OCI-LY3 (cell line): ENCODE measurements at regions not wholly inside any gene's neighbourhood (a gene's known extent, or its start where the extent isn't known, plus 50 kb on each side); places are given as distances from the start of the nearest gene placed in this dataset.
"Not testable (repeated sequence)": the region's sequence is repeated elsewhere in the genome, so short reads cannot be mapped to it uniquely, and the experiment has no call there.

ENCODE experiments used
- H2AFZ ChIP-seq: fragments of 200-600, 300-600 bp; shearing (Covaris generic); 2 replicates; pipeline ENCODE4 v1.6.0; 2014; ENCODE audit warnings: antibody characterized with exemption, low read depth, low read length
- H3K27ac ChIP-seq: fragments of 200-600, 300-600 bp; sonication (generic); 2 replicates; pipeline ENCODE4 v1.5.1; 2014; ENCODE audit warnings: mild to moderate bottlenecking, low read length, moderate library complexity, mixed read lengths
- H3K27me3 ChIP-seq: fragments of 200-600, 300-600 bp; sonication (generic); 2 replicates; pipeline ENCODE4 v1.6.1; 2014; ENCODE audit warnings: low read depth, low read length, mixed read lengths
- H3K36me3 ChIP-seq: fragments of 200-600, 300-600 bp; sonication (generic); replicated peaks from 2 replicates; pipeline ENCODE3; 2014; ENCODE audit warnings: low read depth, low read length, mixed read lengths
- H3K4me1 ChIP-seq: fragments of 300-600, 200-600 bp; sonication (generic); 2 replicates; pipeline ENCODE4 v1.6.1; 2014; ENCODE audit warnings: low read length, mixed read lengths
- H3K4me2 ChIP-seq: fragments of 200-600, 300-600 bp; sonication (generic); 2 replicates; pipeline ENCODE4 v1.6.1; 2014; ENCODE audit warnings: low read length, mixed read lengths
- H3K4me3 ChIP-seq: fragments of 300-600, 200-600 bp; sonication (generic); 2 replicates; pipeline ENCODE4 v1.5.1; 2014; ENCODE audit warnings: antibody characterized with exemption, mild to moderate bottlenecking, low read length, moderate library complexity
- H3K79me2 ChIP-seq: fragments of 300-600, 200-600 bp; shearing (Covaris generic); 2 replicates; pipeline ENCODE4 v1.6.1; 2014; ENCODE audit warnings: mild to moderate bottlenecking, low read length, mixed read lengths
- H3K9ac ChIP-seq: fragments of 300-600, 200-600 bp; shearing (Covaris generic); 2 replicates; pipeline ENCODE4 v1.6.0; 2014; ENCODE audit warnings: mild to moderate bottlenecking, low read length, moderate library complexity
- H3K9me3 ChIP-seq: fragments of 200-600, 300-600 bp; shearing (Covaris generic); 2 replicates; pipeline ENCODE4 v1.6.1; 2014; ENCODE audit warnings: low read length, mixed read lengths; ENCODE audit not compliant: insufficient read depth
- H4K20me1 ChIP-seq: fragments of 200-600, 300-600 bp; sonication (generic); 2 replicates; pipeline ENCODE4 v1.6.1; 2016; ENCODE audit warnings: low read length, mixed read lengths; ENCODE audit not compliant: insufficient read depth
- CTCF ChIP-seq: fragments of 200-600, 300-600 bp; sonication (generic); IDR thresholded peaks from 2 replicates; pipeline ENCODE4 v1.5.1; 2014; ENCODE audit warnings: antibody characterized with exemption, low read length, low read depth
- EZH2phosphoT487 ChIP-seq: fragments of 200-600 bp; shearing (Covaris generic); IDR thresholded peaks from 2 replicates; pipeline ENCODE4 v1.6.1; 2018; ENCODE audit warnings: antibody characterized with exemption, mixed run types, low read depth

GRCh38 chr11:81963018-81963417 is 770.6 kb downstream of the FAM181B start:
- no peak overlapping the region for H3K9ac ChIP-seq
- TF ChIP-seq EZH2phosphoT487 (no peak), CTCF (peak; percentile 61)
- no peak overlapping the region for H3K4me3 ChIP-seq
- no peaks in the 10 kb centered on the region for H3K27me3 ChIP-seq
- H4K20me1 ChIP-seq: no peaks in the 10 kb centered on the region
- no peaks in the 10 kb centered on the region for H3K36me3 ChIP-seq
- H3K79me2 ChIP-seq: no peaks in the 10 kb centered on the region
- peak overlapping the region; percentile 19; the same call in 1 of the 2 replicates for H2AFZ ChIP-seq
- H3K4me1 ChIP-seq: peaks cover 10% of the 10 kb centered on the region
- H3K4me2 ChIP-seq: peak overlapping the region; percentile 24
- H3K27ac ChIP-seq: no peak overlapping the region
- H3K9me3 ChIP-seq: no peaks in the 10 kb centered on the region

GRCh38 chr11:81960443-81960842 is 773.2 kb downstream of the FAM181B start:
- no peak for TF ChIP-seq CTCF

GRCh38 chr11:81959341-81959740 is 774.3 kb downstream of the FAM181B start:
- Histone ChIP-seq H3K4me1 (peaks cover 3% of the 10 kb centered on the region; the same call in 1 of the 2 replicates), H3K36me3 (no peaks in the 10 kb centered on the region), H3K9ac (no peak overlapping the region), H3K79me2 (no peaks in the 10 kb centered on the region), H2AFZ (no peak overlapping the region), H3K27me3 (no peaks in the 10 kb centered on the region), H3K4me3 (no peak overlapping the region), H3K4me2 (no peak overlapping the region), H3K27ac (no peak overlapping the region), H3K9me3 (no peaks in the 10 kb centered on the region), H4K20me1 (no peaks in the 10 kb centered on the region)
- TF ChIP-seq EZH2phosphoT487: no peak
- TF ChIP-seq CTCF: no peak

More at GRCh38 chr11:81960443-81960842, 773.2 kb downstream of the FAM181B start:
- Histone ChIP-seq H3K4me1 (peaks cover 3% of the 10 kb centered on the region; the same call in 1 of the 2 replicates), H3K4me2 (no peak overlapping the region), H3K27me3 (no peaks in the 10 kb centered on the region), H3K79me2 (no peaks in the 10 kb centered on the region), H3K36me3 (no peaks in the 10 kb centered on the region), H4K20me1 (no peaks in the 10 kb centered on the region), H2AFZ (no peak overlapping the region), H3K4me3 (no peak overlapping the region), H3K9me3 (no peaks in the 10 kb centered on the region), H3K27ac (no peak overlapping the region), H3K9ac (no peak overlapping the region)

GRCh38 chr11:81954301-81954700 is 779.4 kb downstream of the FAM181B start:
- H3K9me3 ChIP-seq, H4K20me1 ChIP-seq, H3K27ac ChIP-seq, H3K4me1 ChIP-seq, H3K36me3 ChIP-seq, H2AFZ ChIP-seq, H3K4me3 ChIP-seq, H3K79me2 ChIP-seq, H3K9ac ChIP-seq, H3K4me2 ChIP-seq, H3K27me3 ChIP-seq: not testable (repeated sequence)

GRCh38 chr11:81946831-81947230 is 786.8 kb downstream of the FAM181B start:
- no peaks in the 10 kb centered on the region for H3K36me3 ChIP-seq

More at GRCh38 chr11:81946831-81947230, 786.8 kb downstream of the FAM181B start:
- no peak overlapping the region for H2AFZ ChIP-seq
- H3K4me1 ChIP-seq: no peaks in the 10 kb centered on the region
- H3K9me3 ChIP-seq: no peaks in the 10 kb centered on the region
- no peaks in the 10 kb centered on the region for H4K20me1 ChIP-seq
- H3K4me3 ChIP-seq: no peak overlapping the region
- no peak for TF ChIP-seq CTCF
- no peak overlapping the region for H3K9ac ChIP-seq
- no peak overlapping the region for H3K27ac ChIP-seq
- no peak overlapping the region for H3K4me2 ChIP-seq
- H3K79me2 ChIP-seq: no peaks in the 10 kb centered on the region
- H3K27me3 ChIP-seq: no peaks in the 10 kb centered on the region
